ENCODE measurements at regions not wholly inside any gene's neighbourhood (a gene's known extent, or its start where the extent isn't known, plus 50 kb on each side); places are given as distances from the start of the nearest gene placed in this dataset.

- Histone ChIP-seq H3K4me2 (ENCODE audit: low read depth, low read length) (no peak overlapping the region), H3K36me3 (replicated peaks in 1 of 2; ENCODE audit: control insufficient read depth in 1 of 2, insufficient read depth in 2 of 2, low read length in 2 of 2) (no peaks in the 10 kb centered on the region), H4K20me1 (ENCODE audit: insufficient read depth, low read length) (no peaks in the 10 kb centered on the region), H2AFZ (ENCODE audit: low read length) (no peak overlapping the region), H3K4me3 (replicated peaks in 1 of 3; ENCODE audit: insufficient read depth in 1 of 3, low read depth in 2 of 3, low read length in 3 of 3) (no peak overlapping the region), H3K27me3 (ENCODE audit: control insufficient read depth in 1 of 2, insufficient read depth in 2 of 2, low read length in 2 of 2) (peaks cover 8 to 57% of the 10 kb centered on the region in 2 experiments; a peak in 4 of 5 replicates), H3K79me2 (ENCODE audit: insufficient read depth, low read length) (no peaks in the 10 kb centered on the region), H3K9me3 (ENCODE audit: low read length) (no peaks in the 10 kb centered on the region), H3K27ac (ENCODE audit: extremely low read length, insufficient read depth, low read length) (no peak overlapping the region), H3K4me1 (ENCODE audit: insufficient read depth, low read length) (no peaks in the 10 kb centered on the region), H3K9ac (ENCODE audit: insufficient read depth, low read depth, low read length) (no peak overlapping the region)
- POLR2A ChIA-PET, result no interaction called here
- no peak for DNase-seq (ENCODE audit: low spot score)
- CTCF ChIA-PET (ENCODE audit: low intra/inter-chr PET ratio, low total read pairs), result no interaction called here
- WGBS (ENCODE audit: low lambda C conversion rate), result 26% methylated on average over 13 of the region's 14 CpGs
- no peak for FAIRE-seq
- ATAC-seq, result no peak; the same call in 2 of the 3 replicates
- in situ Hi-C loops (cut with HindIII; ENCODE audit: extremely low pct_ligation_motif_present, low pct_unique_long_range_greater_than_20kb), result no loop called here
- TF ChIP-seq ZHX2 (IDR thresholded peaks at IDR 0.05; ENCODE audit: low read depth), result no peak
- no peak for TF ChIP-seq ZHX2 (CRISPR knock-in tag; IDR thresholded peaks at IDR 0.05; ENCODE audit: borderline replicate concordance)
- no peak for TF ChIP-seq PLSCR1 (CRISPR knock-in tag; IDR thresholded peaks at IDR 0.05; ENCODE audit: borderline replicate concordance)
- TF ChIP-seq ZNF674 (CRISPR knock-in tag; IDR thresholded peaks at IDR 0.05; ENCODE audit: low read depth), result no peak
- no peak for TF ChIP-seq ZNF180 (CRISPR knock-in tag; IDR thresholded peaks at IDR 0.05; ENCODE audit: borderline replicate concordance, low read depth)
- no peak for TF ChIP-seq LRRFIP1 (CRISPR knock-in tag; conservative IDR thresholded peaks at IDR 0.05)
- no peak for TF ChIP-seq DPF2 (CRISPR knock-in tag; IDR thresholded peaks at IDR 0.05; ENCODE audit: borderline replicate concordance, low read depth)
- no peak for TF ChIP-seq ELF3 (CRISPR knock-in tag; IDR thresholded peaks at IDR 0.05)
- TF ChIP-seq POLR2A (IDR thresholded peaks at IDR 0.05; ENCODE audit: insufficient read depth in 1 of 2, low read depth in 2 of 2, low read length in 2 of 2), result no peak
- no peak for TF ChIP-seq TRIM24 (CRISPR knock-in tag; IDR thresholded peaks at IDR 0.05)
- TF ChIP-seq CSRNP1 (CRISPR knock-in tag; IDR thresholded peaks at IDR 0.05), result no peak
- intact Hi-C loops (cut with micrococcal nuclease; ENCODE audit: unreplicated experiment), result no loop called here
- BruUV-seq (replicated peaks), result no TSS peak
Measured at GRCh38 chr17:77894126-77894956, 64.2 kb upstream of the TNRC6C start.

Data from HepG2 (cell line).